Stimulated activated naive CD8-positive, alpha-beta T cell treated with anti-CD3 and anti-CD28 coated beads, Interleukin-15, amount 100 ng/mL, for 72 hours (primary cell): ENCODE measurements at regions not wholly inside any gene's neighbourhood (a gene's known extent, or its start where the extent isn't known, plus 50 kb on each side); places are given as distances from the start of the nearest gene placed in this dataset.
A peak's percentile ranks its signal among the peaks of the same experiment; 100 is the strongest.
"Not testable (repeated sequence)": the region's sequence is repeated elsewhere in the genome, so short reads cannot be mapped to it uniquely, and the experiment has no call there.

Experiments used
- ATAC-seq: fragments of 150-1000 bp; cut with Tn5 transposase; 2 replicates; pipeline ENCODE4 v1.10.0; 2021; ENCODE audit warnings: mild to moderate bottlenecking, moderate library complexity
- DNase-seq, 2 donors: peaks; one replicate each; pipeline ENCODE4 v3.0.0; 2021 to 2022
- H3K27ac Mint-ChIP-seq, 2 donors: one replicate each; pipeline ENCODE4 v1.8.0; 2022; ENCODE audit warnings: mild to moderate bottlenecking in 2 of 2, mixed read lengths in 2 of 2, moderate library complexity in 2 of 2
- H3K27me3 Mint-ChIP-seq: one replicate; pipeline ENCODE4 v1.8.0; 2022; ENCODE audit warnings: mixed read lengths
- H3K4me1 Mint-ChIP-seq: one replicate; pipeline ENCODE4 v1.8.0; 2022; ENCODE audit warnings: mild to moderate bottlenecking, mixed read lengths
- H3K4me3 Mint-ChIP-seq, 2 donors: one replicate each; pipeline ENCODE4 v1.8.0; 2022; ENCODE audit warnings: mild to moderate bottlenecking in 2 of 2, mixed read lengths in 2 of 2, moderate library complexity in 1 of 2
- H3K9me3 Mint-ChIP-seq, 2 donors: one replicate each; pipeline ENCODE4 v1.8.0; 2022; ENCODE audit warnings: mixed read lengths in 2 of 2

DNA sequence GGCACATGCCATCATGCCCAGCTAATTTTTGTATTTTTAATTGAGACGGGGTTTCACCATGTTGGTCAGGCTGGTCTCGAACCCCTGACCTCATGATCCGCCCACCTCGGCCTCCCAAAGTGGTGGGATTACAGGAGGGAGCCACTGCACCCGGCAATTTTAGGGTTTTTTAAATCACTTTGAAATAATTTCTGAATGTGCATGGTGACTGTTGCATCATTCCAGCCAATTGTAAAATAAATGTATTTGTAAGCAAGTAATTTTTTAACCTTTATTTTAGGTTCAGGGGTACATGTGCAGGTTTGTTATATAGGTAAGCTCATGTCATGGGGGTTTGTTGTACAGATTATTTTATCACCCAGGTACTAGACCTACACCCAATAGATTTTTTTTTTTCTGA, 56.0 kb upstream of the LMO2 start:
- H3K4me3 Mint-ChIP-seq, DNase-seq, H3K9me3 Mint-ChIP-seq, ATAC-seq, H3K4me1 Mint-ChIP-seq, H3K27ac Mint-ChIP-seq: not testable (repeated sequence)
- peaks cover 13% of the 10 kb centered on the region for H3K27me3 Mint-ChIP-seq

- Mint-ChIP-seq H3K4me1 (no peaks in the 10 kb centered on the region), H3K27ac (no peak overlapping the region), H3K9me3 (no peaks in the 10 kb centered on the region), H3K4me3 (no peak overlapping the region), H3K27me3 (peaks cover 13% of the 10 kb centered on the region)
- ATAC-seq (no peak), DNase-seq (no peak)
Observed at GRCh38 chr11:33946930-33947329, 55.1 kb upstream of the LMO2 start.

GRCh38 chr11:33945481-33946268, 53.8 kb upstream of the LMO2 start:
- no peak for ATAC-seq
- Mint-ChIP-seq H3K9me3 (no peaks in the 10 kb centered on the region), H3K27me3 (peaks cover 13% of the 10 kb centered on the region), H3K4me3 (no peak overlapping the region), H3K4me1 (no peaks in the 10 kb centered on the region), H3K27ac (no peak overlapping the region)
- DNase-seq: no peak

DNA sequence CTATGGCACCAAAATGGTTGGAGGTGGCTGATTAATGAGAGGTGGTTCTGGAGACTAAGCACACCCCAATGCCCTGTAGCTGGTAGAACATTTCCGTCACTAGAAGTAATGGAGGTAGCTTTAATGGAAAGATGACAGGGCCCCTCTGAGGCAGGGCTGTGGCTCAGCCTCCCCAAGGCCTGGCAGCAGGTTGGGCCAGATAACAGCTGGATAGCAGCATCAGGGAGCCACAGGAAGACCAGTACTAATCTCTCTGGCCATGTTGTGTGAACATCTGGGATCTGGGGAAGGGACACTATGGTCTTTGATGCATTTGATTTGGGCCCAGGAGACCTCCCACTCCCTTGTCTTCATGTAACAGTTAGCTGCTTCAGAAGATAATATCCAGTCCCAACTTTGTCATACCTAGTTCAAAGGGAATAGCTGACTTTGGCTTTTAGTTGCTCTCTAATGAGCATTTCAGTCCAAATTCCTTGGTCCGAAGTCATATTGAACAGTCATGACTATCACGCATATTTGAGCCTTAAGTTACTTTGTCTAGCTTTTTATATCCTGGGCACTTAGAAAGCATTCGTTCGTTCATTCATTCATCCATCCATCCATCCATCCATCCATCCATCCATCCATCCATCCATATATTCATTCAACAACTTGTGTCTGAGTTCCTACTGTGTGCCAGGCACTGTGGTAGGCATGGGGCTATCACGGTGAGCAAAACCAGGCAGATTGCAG, 53.0 kb upstream of the LMO2 start:
- Mint-ChIP-seq H3K4me1 (no peaks in the 10 kb centered on the region), H3K9me3 (no peaks in the 10 kb centered on the region), H3K27me3 (peaks cover 13% of the 10 kb centered on the region), H3K4me3 (no peak overlapping the region), H3K27ac (no peak overlapping the region)
- ATAC-seq: no peak
- DNase-seq: no peak

GRCh38 chr11:33944345-33944692, 52.4 kb upstream of the LMO2 start:
- Mint-ChIP-seq H3K27me3 (peaks cover 8% of the 10 kb centered on the region), H3K27ac (no peak overlapping the region), H3K9me3 (no peaks in the 10 kb centered on the region), H3K4me1 (no peaks in the 10 kb centered on the region), H3K4me3 (no peak overlapping the region)
- ATAC-seq: no peak
- no peak for DNase-seq

DNA sequence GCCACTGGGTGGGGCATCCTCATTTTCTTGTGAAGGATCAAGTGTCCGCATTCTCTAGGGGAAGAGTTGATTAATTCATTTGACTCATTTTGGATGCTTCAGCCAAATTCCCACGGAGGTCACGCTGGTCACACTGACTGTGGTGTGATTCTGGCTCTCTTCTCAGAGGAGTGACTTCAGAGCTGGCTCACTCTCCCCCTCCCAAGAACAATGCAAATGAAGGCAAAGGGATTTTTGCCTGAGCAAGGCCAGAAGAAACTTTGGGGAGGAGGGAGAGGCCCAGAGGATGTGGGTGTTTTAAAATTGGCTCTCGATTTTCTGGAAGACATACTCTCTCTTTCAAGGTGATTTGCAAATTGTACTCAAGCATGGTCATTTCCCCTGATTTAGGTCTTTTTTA, 51.1 kb upstream of the LMO2 start:
- no peaks in the 10 kb centered on the region for H3K4me1 Mint-ChIP-seq
- no peak overlapping the region for H3K4me3 Mint-ChIP-seq
- H3K27me3 Mint-ChIP-seq: no peaks in the 10 kb centered on the region
- H3K27ac Mint-ChIP-seq: peak overlapping the region in 1 of 2 donors; percentile 0
- ATAC-seq (no peak), DNase-seq (no peak)
- H3K9me3 Mint-ChIP-seq: no peaks in the 10 kb centered on the region

DNA sequence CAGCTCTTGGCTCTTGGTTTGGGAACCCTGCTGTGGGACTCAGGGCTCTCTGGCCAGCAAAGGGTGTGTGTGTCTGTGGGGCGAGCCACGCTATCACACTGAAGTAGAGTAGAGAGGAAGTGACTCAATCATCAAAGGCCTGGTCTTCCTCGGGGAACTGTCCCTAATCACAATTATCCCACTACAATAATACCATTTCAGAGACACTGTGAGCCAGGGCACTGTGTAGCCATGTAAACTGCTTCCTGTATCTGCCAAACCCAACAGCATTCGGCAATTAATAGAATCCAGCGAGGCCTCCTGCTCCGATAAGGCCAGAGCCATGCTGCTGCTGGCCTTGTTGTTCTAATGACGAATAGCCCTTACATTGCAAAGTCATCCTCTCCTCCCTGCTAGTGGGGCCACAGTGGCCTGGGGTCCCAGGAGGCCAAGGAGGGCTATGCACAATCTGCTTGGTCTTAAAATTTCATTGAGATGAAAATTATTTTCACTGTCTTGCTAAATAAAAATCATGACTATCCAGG, 49.8 kb upstream of the LMO2 start:
- no peak for DNase-seq

More for the DNA sequence above, 49.8 kb upstream of the LMO2 start:
- no peak overlapping the region for H3K4me3 Mint-ChIP-seq
- H3K27me3 Mint-ChIP-seq: no peaks in the 10 kb centered on the region
- no peaks in the 10 kb centered on the region for H3K4me1 Mint-ChIP-seq
- ATAC-seq: no peak
- no peak overlapping the region for H3K27ac Mint-ChIP-seq
- H3K9me3 Mint-ChIP-seq: no peaks in the 10 kb centered on the region
